Keratinocyte (primary cell): ENCODE measurements at regions not wholly inside any gene's neighbourhood (a gene's known extent, or its start where the extent isn't known, plus 50 kb on each side); places are given as distances from the start of the nearest gene placed in this dataset.
A peak's percentile ranks its signal among the peaks of the same experiment; 100 is the strongest.

Experiments
- DNase-seq: peaks from one replicate; pipeline ENCODE4 v3.0.0-alpha.2; 2011; ENCODE audit warnings: low read depth, missing footprints, low spot score
- FAIRE-seq: peaks from 2 replicates; lab custom pipeline; 2011; peaks lifted over from hg19 to GRCh38; lab: Jason Lieb, UNC
- H2AFZ ChIP-seq: 2 replicates; pipeline ENCODE4 v1.6.0; 2012; ENCODE audit warnings: low read length, control low read depth, inconsistent platforms; ENCODE audit not compliant: control insufficient read depth
- H3K27ac ChIP-seq: 2 replicates; pipeline ENCODE4 v1.5.1; 2011; ENCODE audit warnings: low read length; ENCODE audit not compliant: control insufficient read depth, insufficient read depth
- H3K27me3 ChIP-seq: 3 replicates; pipeline ENCODE4 v1.6.0; 2011; ENCODE audit warnings: low read length; ENCODE audit not compliant: control insufficient read depth, insufficient read depth; ENCODE audit errors: extremely low read depth
- H3K36me3 ChIP-seq, 2 experiments: 2 replicates in 1 of 2; 3 replicates in 1 of 2; pipeline ENCODE4 v1.5.1; 2011; ENCODE audit warnings: low read length in 2 of 2, mild to moderate bottlenecking in 1 of 2; ENCODE audit not compliant: control insufficient read depth in 2 of 2, insufficient read depth in 2 of 2; ENCODE audit errors: extremely low read depth in 1 of 2
- H3K4me1 ChIP-seq: 3 replicates; pipeline ENCODE4 v1.5.1; 2011; ENCODE audit warnings: low read length; ENCODE audit not compliant: control insufficient read depth, insufficient read depth; ENCODE audit errors: extremely low read depth
- H3K4me2 ChIP-seq: 3 replicates; pipeline ENCODE4 v1.6.0; 2011; ENCODE audit warnings: low read depth, low read length; ENCODE audit not compliant: control insufficient read depth, insufficient read depth; ENCODE audit errors: extremely low read depth
- H3K4me3 ChIP-seq, 3 experiments: fragments of 200-600 bp in 1 of 3; sonication (generic) in 1 of 3; 2 replicates in 2 of 3; 3 replicates in 1 of 3; pipeline ENCODE4 v1.5.1; 2011 to 2016; ENCODE audit warnings: low read length in 3 of 3, mild to moderate bottlenecking in 3 of 3, control low read depth in 2 of 3, inconsistent platforms in 1 of 3, low read depth in 1 of 3, mixed read lengths in 1 of 3, mixed run types in 1 of 3, moderate library complexity in 1 of 3; ENCODE audit not compliant: control insufficient read depth in 2 of 3, insufficient read depth in 2 of 3; ENCODE audit errors: extremely low read depth in 1 of 3
- H3K79me2 ChIP-seq: 2 replicates; pipeline ENCODE4 v1.6.0; 2012; ENCODE audit warnings: low read length; ENCODE audit not compliant: control insufficient read depth, insufficient read depth
- H3K9ac ChIP-seq: 3 replicates; pipeline ENCODE4 v1.6.0; 2011; ENCODE audit warnings: low read length; ENCODE audit not compliant: control insufficient read depth, insufficient read depth; ENCODE audit errors: extremely low read depth
- H3K9me1 ChIP-seq: 3 replicates; pipeline ENCODE4 v1.6.0; 2011; ENCODE audit warnings: low read length; ENCODE audit not compliant: control insufficient read depth, insufficient read depth; ENCODE audit errors: extremely low read depth
- H3K9me3 ChIP-seq: 2 replicates; pipeline ENCODE4 v1.5.1; 2012; ENCODE audit warnings: low read depth, low read length; ENCODE audit not compliant: control insufficient read depth
- H4K20me1 ChIP-seq: 3 replicates; pipeline ENCODE4 v1.6.0; 2011; ENCODE audit warnings: low read length; ENCODE audit not compliant: control insufficient read depth, insufficient read depth; ENCODE audit errors: extremely low read depth
- EZH2 ChIP-seq: IDR thresholded peaks from one replicate; pipeline ENCODE4 v1.6.1; 2012; ENCODE audit warnings: inconsistent platforms, mild to moderate bottlenecking, low read length, moderate library complexity
- dilution Hi-C: fragments of 300-500 bp; cut with MboI; formaldehyde crosslinking; loops from one replicate; pipeline ENCODE4 v1.7.0; 2020; ENCODE audit warnings: low sequenced_read_pairs; ENCODE audit not compliant: extremely low pct_ligation_motif_present
- TF ChIP-seq, protein P1 (sequence below), 3 experiments: IDR thresholded peaks in 1 of 3; conservative IDR thresholded peaks in 1 of 3; optimal IDR thresholded peaks in 1 of 3; 2 replicates in 2 of 3; 3 replicates in 1 of 3; pipeline versions ENCODE3 to v1.5.1; 2011; ENCODE audit warnings: low read length in 3 of 3, mild to moderate bottlenecking in 3 of 3, moderate library complexity in 2 of 3, control low read depth in 1 of 3, inconsistent platforms in 1 of 3; ENCODE audit not compliant: insufficient read depth in 2 of 3; ENCODE audit errors: extremely low read depth in 1 of 3

DNA sequence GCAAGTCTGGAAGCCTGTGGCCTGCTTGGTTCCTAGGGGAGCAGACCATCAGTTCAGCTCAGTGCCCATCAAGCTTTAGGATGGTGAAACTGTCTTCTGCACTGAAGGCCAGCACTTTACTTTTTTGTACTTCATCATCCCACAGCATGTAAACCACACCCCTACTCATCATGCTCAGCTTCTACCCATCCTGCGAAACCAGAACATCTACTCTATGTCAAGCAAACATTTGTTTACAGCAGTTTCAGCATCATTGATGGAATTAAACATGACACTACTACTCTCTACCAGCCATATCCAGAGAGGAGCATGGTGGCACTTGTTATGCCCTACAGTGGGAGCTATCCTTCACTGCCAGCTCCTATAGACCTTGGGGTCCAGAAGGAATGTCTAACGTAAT, 306.6 kb downstream of the SOX2 start:
- no peaks in the 10 kb centered on the region for H3K27me3 ChIP-seq
- H3K36me3 ChIP-seq: no peaks in the 10 kb centered on the region
- H3K4me1 ChIP-seq: no peaks in the 10 kb centered on the region
- TF ChIP-seq, protein P1, sequence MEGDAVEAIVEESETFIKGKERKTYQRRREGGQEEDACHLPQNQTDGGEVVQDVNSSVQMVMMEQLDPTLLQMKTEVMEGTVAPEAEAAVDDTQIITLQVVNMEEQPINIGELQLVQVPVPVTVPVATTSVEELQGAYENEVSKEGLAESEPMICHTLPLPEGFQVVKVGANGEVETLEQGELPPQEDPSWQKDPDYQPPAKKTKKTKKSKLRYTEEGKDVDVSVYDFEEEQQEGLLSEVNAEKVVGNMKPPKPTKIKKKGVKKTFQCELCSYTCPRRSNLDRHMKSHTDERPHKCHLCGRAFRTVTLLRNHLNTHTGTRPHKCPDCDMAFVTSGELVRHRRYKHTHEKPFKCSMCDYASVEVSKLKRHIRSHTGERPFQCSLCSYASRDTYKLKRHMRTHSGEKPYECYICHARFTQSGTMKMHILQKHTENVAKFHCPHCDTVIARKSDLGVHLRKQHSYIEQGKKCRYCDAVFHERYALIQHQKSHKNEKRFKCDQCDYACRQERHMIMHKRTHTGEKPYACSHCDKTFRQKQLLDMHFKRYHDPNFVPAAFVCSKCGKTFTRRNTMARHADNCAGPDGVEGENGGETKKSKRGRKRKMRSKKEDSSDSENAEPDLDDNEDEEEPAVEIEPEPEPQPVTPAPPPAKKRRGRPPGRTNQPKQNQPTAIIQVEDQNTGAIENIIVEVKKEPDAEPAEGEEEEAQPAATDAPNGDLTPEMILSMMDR (optimal IDR thresholded peaks at IDR 0.05 in 1 of 3, IDR thresholded peaks at IDR 0.05 in 1 of 3, conservative IDR thresholded peaks at IDR 0.05 in 1 of 3; ENCODE audit: extremely low read depth in 1 of 3, insufficient read depth in 2 of 3, low read length in 3 of 3): no peak
- TF ChIP-seq EZH2: no peak
- H4K20me1 ChIP-seq: no peaks in the 10 kb centered on the region
- dilution Hi-C loops: no loop called here
- no peaks in the 10 kb centered on the region for H3K9me3 ChIP-seq
- no peaks in the 10 kb centered on the region for H3K79me2 ChIP-seq
- H3K4me3 ChIP-seq: no peak overlapping the region
- no peaks in the 10 kb centered on the region for H3K9me1 ChIP-seq
- DNase-seq (no peak), FAIRE-seq (peak; percentile 23)
- no peak overlapping the region for H3K27ac ChIP-seq
- H2AFZ ChIP-seq: no peak overlapping the region
- H3K4me2 ChIP-seq: no peak overlapping the region
- no peak overlapping the region for H3K9ac ChIP-seq

GRCh38 chr3:182019926-182020325, 308.2 kb downstream of the SOX2 start:
- Histone ChIP-seq H3K4me1 (no peaks in the 10 kb centered on the region), H3K4me3 (no peak overlapping the region), H3K27ac (no peak overlapping the region), H3K79me2 (no peaks in the 10 kb centered on the region), H3K27me3 (no peaks in the 10 kb centered on the region), H3K9me3 (no peaks in the 10 kb centered on the region), H3K9me1 (no peaks in the 10 kb centered on the region), H3K36me3 (no peaks in the 10 kb centered on the region), H2AFZ (no peak overlapping the region), H3K4me2 (no peak overlapping the region), H3K9ac (no peak overlapping the region), H4K20me1 (no peaks in the 10 kb centered on the region)
- TF ChIP-seq EZH2: no peak
- TF ChIP-seq, protein P1 (optimal IDR thresholded peaks at IDR 0.05 in 1 of 3, IDR thresholded peaks at IDR 0.05 in 1 of 3, conservative IDR thresholded peaks at IDR 0.05 in 1 of 3; ENCODE audit: extremely low read depth in 1 of 3, insufficient read depth in 2 of 3, low read length in 3 of 3): no peak
- FAIRE-seq: no peak
- dilution Hi-C loops: no loop called here
- DNase-seq: no peak
